ENCODE measurements at regions not wholly inside any gene's neighbourhood (a gene's known extent, or its start where the extent isn't known, plus 50 kb on each side); places are given as distances from the start of the nearest gene placed in this dataset.

GRCh38 chr13:84447640-84447978 lies 565.3 kb upstream of the SLITRK1 start:
- TF ChIP-seq CTCF (IDR thresholded peaks at IDR 0.05) (no peak), POLR2A (IDR thresholded peaks at IDR 0.05) (no peak)
